Endothelial cell of umbilical vein (primary cell): ENCODE measurements at regions not wholly inside any gene's neighbourhood (a gene's known extent, or its start where the extent isn't known, plus 50 kb on each side); places are given as distances from the start of the nearest gene placed in this dataset.

Source experiments
- BruUV-seq: library from RNA; stranded (reverse); fragments of 400-500 nt; replicated peaks from 2 replicates; lab custom pipeline; 2021; lab: Mats Ljungman, UMichigan
- CTCF ChIA-PET: fragments of 300-600, 350-600 bp; sonication (Branson Sonifier 250); formaldehyde crosslinking; loops from one replicate; lab custom pipeline; 2021; ENCODE audit warnings: antibody characterized with exemption, inconsistent platforms; lab: Charles Lee
- POLR2A ChIA-PET: fragments of 300-600, 350-600 bp; sonication (Branson Sonifier 250); formaldehyde crosslinking; loops from one replicate; lab custom pipeline; 2021; ENCODE audit warnings: antibody characterized with exemption, inconsistent platforms; lab: Charles Lee
- DNase-seq: peaks from one replicate; pipeline ENCODE4 v3.0.0-alpha.2; 2011; ENCODE audit warnings: low read depth, low spot score
- FAIRE-seq: peaks from 2 replicates; lab custom pipeline; 2011; peaks lifted over from hg19 to GRCh38; lab: Jason Lieb, UNC
- H2AFZ ChIP-seq: 2 replicates; pipeline ENCODE4 v1.6.0; 2012; ENCODE audit warnings: low read depth, low read length, control low read depth, inconsistent platforms
- H3K27ac ChIP-seq: 2 replicates; pipeline ENCODE4 v1.5.1; 2011; ENCODE audit warnings: low read depth, mild to moderate bottlenecking, control low read depth, low read length, moderate library complexity; ENCODE audit not compliant: insufficient read depth
- H3K27me3 ChIP-seq, 2 experiments: 2 replicates each; pipeline versions ENCODE4 v1.6.0 to v1.6.1; 2011; ENCODE audit warnings: low read length in 2 of 2, mixed read lengths in 1 of 2; ENCODE audit not compliant: control insufficient read depth in 2 of 2, insufficient read depth in 2 of 2
- H3K36me3 ChIP-seq, 2 experiments: 2 replicates in 1 of 2; 3 replicates in 1 of 2; pipeline ENCODE4 v1.5.1; 2011; ENCODE audit warnings: low read length in 2 of 2, mild to moderate bottlenecking in 1 of 2, moderate library complexity in 1 of 2; ENCODE audit not compliant: control insufficient read depth in 2 of 2, insufficient read depth in 2 of 2; ENCODE audit errors: extremely low read depth in 1 of 2
- H3K4me1 ChIP-seq: 3 replicates; pipeline ENCODE4 v1.5.1; 2011; ENCODE audit warnings: mild to moderate bottlenecking, low read length; ENCODE audit not compliant: control insufficient read depth, insufficient read depth; ENCODE audit errors: extremely low read depth
- H3K4me2 ChIP-seq: 2 replicates; pipeline ENCODE4 v1.6.1; 2011; ENCODE audit warnings: low read length, control low read depth, mixed read lengths; ENCODE audit not compliant: insufficient read depth
- H3K4me3 ChIP-seq, 3 experiments: fragments of 200-600 bp in 1 of 3; sonication (generic), shearing (Covaris generic) in 1 of 3; replicated peaks in 1 of 3; 2 replicates each; pipeline ENCODE4 v1.5.1; 2011 to 2016; ENCODE audit warnings: control low read depth in 3 of 3, low read length in 3 of 3, mild to moderate bottlenecking in 2 of 3, inconsistent platforms in 1 of 3, low read depth in 1 of 3, moderate library complexity in 1 of 3; ENCODE audit not compliant: insufficient read depth in 1 of 3
- H3K79me2 ChIP-seq: 2 replicates; pipeline ENCODE4 v1.6.0; 2012; ENCODE audit warnings: low read length, inconsistent platforms; ENCODE audit not compliant: control insufficient read depth, insufficient read depth
- H3K9ac ChIP-seq: replicated peaks from 2 replicates; pipeline ENCODE3; 2011; ENCODE audit warnings: low read length, control low read depth; ENCODE audit not compliant: insufficient read depth; ENCODE audit errors: extremely low read depth
- H3K9me1 ChIP-seq: replicated peaks from 3 replicates; pipeline ENCODE4 v1.6.0; 2011; ENCODE audit warnings: mild to moderate bottlenecking, low read length; ENCODE audit not compliant: control insufficient read depth, insufficient read depth; ENCODE audit errors: extremely low read depth
- H3K9me3 ChIP-seq: replicated peaks from 2 replicates; pipeline ENCODE4 v1.5.1; 2012; ENCODE audit warnings: low read length, inconsistent platforms; ENCODE audit not compliant: control insufficient read depth, insufficient read depth
- H4K20me1 ChIP-seq: replicated peaks from 2 replicates; pipeline ENCODE3; 2011; ENCODE audit warnings: mild to moderate bottlenecking, low read length; ENCODE audit not compliant: control insufficient read depth, insufficient read depth; ENCODE audit errors: extremely low read depth
- CTCF ChIP-seq, 2 donors: IDR thresholded peaks; 1 replicate in 1 of 2; 2 replicates in 1 of 2; pipeline ENCODE4 v1.5.1; 2011; ENCODE audit warnings: low read length in 2 of 2, mild to moderate bottlenecking in 2 of 2, moderate library complexity in 2 of 2, control low read depth in 1 of 2, inconsistent platforms in 1 of 2, low read depth in 1 of 2; ENCODE audit not compliant: insufficient read depth in 1 of 2; ENCODE audit errors: extremely low read depth in 1 of 2
- EZH2 ChIP-seq: IDR thresholded peaks from 2 replicates; pipeline ENCODE4 v1.6.1; 2012; ENCODE audit warnings: borderline replicate concordance, low read depth, mild to moderate bottlenecking, moderate library complexity, low read length, inconsistent platforms; ENCODE audit not compliant: severe bottlenecking
- FOS ChIP-seq: IDR thresholded peaks from 2 replicates; pipeline ENCODE4 v1.6.1; 2011; ENCODE audit warnings: mild to moderate bottlenecking, low read length, moderate library complexity, borderline replicate concordance; ENCODE audit not compliant: insufficient read depth
- GATA2 ChIP-seq: IDR thresholded peaks from 2 replicates; pipeline ENCODE4 v1.7.0; 2011; ENCODE audit warnings: low read depth, mild to moderate bottlenecking, moderate library complexity, mixed read lengths, low read length; ENCODE audit not compliant: insufficient read length, insufficient read depth
- JUN ChIP-seq: IDR thresholded peaks from 2 replicates; pipeline ENCODE4 v1.6.1; 2011; ENCODE audit warnings: borderline replicate concordance, low read depth; ENCODE audit not compliant: insufficient read length, insufficient read depth
- MAX ChIP-seq: IDR thresholded peaks from 2 replicates; pipeline ENCODE4 v1.6.1; 2011; ENCODE audit not compliant: insufficient read depth, insufficient read length
- MYC ChIP-seq: IDR thresholded peaks from one replicate; pipeline ENCODE4 v1.6.1; 2011; ENCODE audit warnings: mild to moderate bottlenecking, low read depth, low read length
- POLR2A ChIP-seq: IDR thresholded peaks from 2 replicates; pipeline ENCODE4 v1.6.1; 2012; ENCODE audit warnings: low read depth, mild to moderate bottlenecking, control low read depth, low read length
- dilution Hi-C: fragments of 300-500 bp; cut with MboI; formaldehyde crosslinking; loops from one replicate; pipeline ENCODE4 v1.15.0; 2019; ENCODE audit warnings: low sequenced_read_pairs; ENCODE audit not compliant: extremely low pct_ligation_motif_present
- intact Hi-C: fragments of 100-400 bp; cut with micrococcal nuclease; formaldehyde crosslinking; loops from one replicate; pipeline ENCODE4 v1.10.0; 2022

GRCh38 chr4:98720871-98721480 lies 62.6 kb upstream of the TSPAN5 start:
- intact Hi-C loops (no loop called here), dilution Hi-C loops (no loop called here)
- CTCF ChIA-PET = no interaction called here
- Histone ChIP-seq H3K79me2 (no peaks in the 10 kb centered on the region), H3K9ac (no peak overlapping the region), H3K9me3 (no peaks in the 10 kb centered on the region), H2AFZ (no peak overlapping the region), H3K4me2 (no peak overlapping the region), H3K27me3 (no peaks in the 10 kb centered on the region), H3K36me3 (no peaks in the 10 kb centered on the region), H3K9me1 (no peaks in the 10 kb centered on the region), H3K27ac (no peak overlapping the region), H3K4me3 (no peak overlapping the region), H4K20me1 (no peaks in the 10 kb centered on the region), H3K4me1 (no peaks in the 10 kb centered on the region)
- FAIRE-seq (peak; percentile 73), DNase-seq (no peak)
- no TSS peak for BruUV-seq
- POLR2A ChIA-PET = no interaction called here
- TF ChIP-seq MYC = no peak
- peak; percentile 7 for TF ChIP-seq FOS

- TF ChIP-seq JUN = no peak
- no peak for TF ChIP-seq MAX
- TF ChIP-seq MYC = no peak
- TF ChIP-seq GATA2 = no peak
- no peak for TF ChIP-seq POLR2A
- no peak for TF ChIP-seq EZH2
- TF ChIP-seq FOS = no peak
- TF ChIP-seq CTCF (IDR thresholded peaks at IDR 0.05; ENCODE audit: extremely low read depth in 1 of 2, insufficient read depth in 1 of 2, low read depth in 1 of 2, low read length in 2 of 2) = no peak
- DNase-seq = peak; percentile 57
- dilution Hi-C loops = no loop called here
- BruUV-seq = no TSS peak
- Histone ChIP-seq H3K27me3 (no peaks in the 10 kb centered on the region), H4K20me1 (no peaks in the 10 kb centered on the region), H3K4me2 (no peak overlapping the region), H3K79me2 (no peaks in the 10 kb centered on the region), H3K36me3 (no peaks in the 10 kb centered on the region), H3K4me1 (no peaks in the 10 kb centered on the region), H2AFZ (no peak overlapping the region), H3K9me3 (no peaks in the 10 kb centered on the region), H3K9ac (no peak overlapping the region), H3K4me3 (no peak overlapping the region), H3K9me1 (no peaks in the 10 kb centered on the region), H3K27ac (no peak overlapping the region)
- no peak for FAIRE-seq
- POLR2A ChIA-PET = no interaction called here
- intact Hi-C loops = no loop called here
- CTCF ChIA-PET = no interaction called here
Measured at GRCh38 chr4:98716796-98717195, 58.4 kb upstream of the TSPAN5 start.
